ENCODE measurements at regions not wholly inside any gene's neighbourhood (a gene's known extent, or its start where the extent isn't known, plus 50 kb on each side); places are given as distances from the start of the nearest gene placed in this dataset.
"Not testable (repeated sequence)": the region's sequence is repeated elsewhere in the genome, so short reads cannot be mapped to it uniquely, and the experiment has no call there.

DNA sequence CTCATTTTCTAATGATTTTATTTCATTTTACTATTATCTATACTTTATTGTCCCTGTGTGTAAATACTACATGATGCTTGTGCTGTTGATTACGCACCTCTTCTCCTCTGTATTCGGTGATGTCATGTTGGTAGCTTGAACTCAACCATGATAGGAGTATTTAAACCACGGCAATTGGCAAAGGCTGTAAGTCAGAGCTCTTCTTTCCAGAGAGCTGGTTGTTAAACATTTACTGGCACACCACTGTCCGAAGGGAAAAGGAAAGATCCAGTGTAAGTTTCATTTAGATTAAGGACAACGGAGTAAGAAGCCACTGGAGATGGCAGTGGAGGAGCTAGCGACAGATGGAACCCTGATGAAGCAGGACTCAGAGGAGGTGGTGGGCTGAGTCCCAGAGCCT lies 93.4 kb upstream of the KCNE2 start:
- no peak for DNase-seq (ENCODE audit: insufficient read length, low spot score)
- no peak for FAIRE-seq

DNA sequence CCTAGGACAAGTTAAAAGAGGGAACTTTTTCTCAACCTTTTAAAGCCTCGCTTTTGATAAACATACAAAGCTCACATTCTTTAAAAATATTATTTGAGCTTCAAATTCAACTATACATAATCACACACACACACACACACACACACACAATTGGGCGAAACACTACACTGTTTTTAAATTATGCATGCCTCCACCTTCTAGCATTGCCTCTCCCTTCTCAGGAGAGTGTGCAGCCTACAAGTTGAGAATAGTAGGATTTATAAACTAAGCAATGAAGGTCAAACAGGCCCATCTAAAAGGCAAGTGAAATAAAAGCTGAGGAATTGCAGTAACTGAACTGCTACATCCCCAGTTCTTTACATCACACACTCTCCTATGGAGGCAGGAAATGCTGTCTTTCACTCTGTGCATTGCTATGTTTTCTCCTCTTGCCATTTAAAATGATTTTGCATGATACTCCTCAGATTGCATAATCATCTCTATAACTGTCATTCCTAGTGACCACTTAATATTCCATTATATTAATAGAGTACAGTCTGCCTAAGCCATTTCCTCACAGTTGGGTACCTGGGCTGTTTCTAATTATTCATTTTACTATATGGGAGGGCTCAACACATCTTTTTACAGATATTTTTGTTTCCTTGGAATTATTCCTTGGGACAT lies 92.5 kb upstream of the KCNE2 start:
- FAIRE-seq (no peak), DNase-seq (ENCODE audit: insufficient read length, low spot score) (no peak)

DNA sequence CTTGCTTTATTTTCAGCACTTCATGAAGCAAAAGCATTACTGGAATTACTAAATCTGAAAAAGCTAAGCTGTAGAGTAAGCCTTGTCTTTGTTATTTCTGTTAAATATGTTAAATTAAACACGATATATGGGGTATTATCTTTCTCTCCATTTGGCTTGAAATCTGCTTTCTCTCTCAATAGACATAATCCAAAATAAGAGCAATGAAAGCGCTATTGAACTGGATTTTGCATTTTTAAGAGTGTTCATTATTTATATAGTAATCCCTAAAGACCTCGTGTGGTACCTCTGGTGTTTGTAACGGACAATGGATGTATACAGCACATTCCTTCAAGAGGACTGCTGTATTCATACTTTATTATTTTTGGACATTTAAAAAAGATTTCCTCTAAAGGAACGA lies 91.5 kb upstream of the KCNE2 start:
- DNase-seq (ENCODE audit: insufficient read length, low spot score) (no peak), FAIRE-seq (no peak)

DNA sequence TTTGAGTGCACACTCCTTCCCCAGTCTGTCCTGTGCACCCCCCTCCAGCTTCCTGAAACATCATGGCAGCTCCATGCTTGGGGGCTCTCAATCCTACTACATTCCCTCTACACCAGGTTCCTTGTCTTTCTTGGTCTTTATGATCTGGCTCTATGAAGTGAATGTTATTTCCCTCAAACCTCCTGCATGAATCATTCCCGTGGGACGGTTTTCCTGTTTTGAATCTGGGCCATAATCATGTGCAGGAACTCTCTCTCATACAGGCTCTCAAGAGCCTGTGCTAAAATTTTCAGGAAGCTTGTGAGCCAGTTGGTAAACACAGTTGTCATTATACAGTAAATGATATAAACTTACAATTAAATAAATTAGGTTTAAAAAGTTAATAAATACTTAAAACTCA lies 89.8 kb upstream of the KCNE2 start:
- no peak for FAIRE-seq

DNA sequence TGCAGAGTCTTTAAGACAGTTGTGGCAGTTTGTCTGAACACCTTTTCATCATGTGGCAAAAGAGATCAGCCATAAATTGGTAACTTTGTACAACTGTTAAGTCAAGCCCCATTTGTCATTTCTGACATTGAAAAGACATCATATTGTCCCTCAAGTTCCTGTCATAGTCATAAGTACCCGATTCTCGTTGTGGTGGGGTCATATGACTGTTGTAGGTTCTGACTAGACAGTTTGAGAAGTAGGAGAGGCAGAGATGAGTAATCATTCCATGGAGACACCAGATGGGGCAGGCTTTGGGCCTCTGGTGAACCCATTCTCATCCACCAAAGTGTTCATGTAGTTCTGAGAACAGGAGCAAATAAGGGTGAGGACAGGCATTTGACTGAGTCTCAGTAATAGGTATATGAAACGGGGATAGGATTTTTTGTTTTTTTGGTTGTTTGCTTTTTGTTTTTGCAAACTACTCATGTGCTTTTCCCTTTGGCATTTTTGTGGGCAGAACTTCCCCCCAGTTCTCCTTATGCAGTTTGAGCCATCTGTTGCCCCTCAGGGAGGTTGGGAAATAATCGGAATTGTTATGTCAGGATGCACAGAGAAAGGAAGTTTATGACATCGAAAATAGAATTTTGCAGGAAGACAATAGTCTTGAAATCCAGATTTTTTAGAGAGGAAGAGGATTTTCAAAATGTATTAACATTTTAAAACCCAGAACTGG lies 86.9 kb upstream of the KCNE2 start:
- FAIRE-seq (no peak), DNase-seq (ENCODE audit: insufficient read length, low spot score) (no peak)

More for the DNA sequence above, 89.8 kb upstream of the KCNE2 start:
- no peak for DNase-seq (ENCODE audit: insufficient read length, low spot score)

- no peak for DNase-seq (ENCODE audit: insufficient read length, low spot score)
- no peak for FAIRE-seq
Measured at GRCh38 chr21:34278451-34278850, 85.4 kb upstream of the KCNE2 start.

DNA sequence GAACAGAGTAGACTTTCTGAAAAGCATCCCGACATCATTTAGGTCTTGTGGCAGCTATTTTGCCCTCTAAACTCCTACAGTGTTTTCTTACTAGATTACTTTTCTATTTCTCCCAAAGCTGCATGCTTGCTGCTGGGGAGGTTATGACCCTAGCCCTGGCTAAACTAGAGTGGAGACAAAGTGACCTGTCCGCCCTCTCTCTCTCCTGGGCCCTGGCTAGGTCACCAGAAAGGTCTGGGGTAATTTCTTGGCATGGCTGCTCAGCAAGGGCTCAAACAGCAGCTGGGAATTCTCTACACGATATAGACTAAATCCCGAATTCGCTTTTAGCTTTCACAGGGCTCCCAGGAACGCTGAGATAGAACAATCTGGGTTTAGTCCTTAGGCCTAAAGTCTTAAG lies 84.5 kb upstream of the KCNE2 start:
- no peak for FAIRE-seq

GRCh38 chr21:34279883-34280282 lies 83.9 kb upstream of the KCNE2 start:
- FAIRE-seq: no peak
- no peak for DNase-seq (ENCODE audit: insufficient read length, low spot score)

More for the DNA sequence above, 84.5 kb upstream of the KCNE2 start:
- DNase-seq (ENCODE audit: insufficient read length, low spot score): no peak

DNA sequence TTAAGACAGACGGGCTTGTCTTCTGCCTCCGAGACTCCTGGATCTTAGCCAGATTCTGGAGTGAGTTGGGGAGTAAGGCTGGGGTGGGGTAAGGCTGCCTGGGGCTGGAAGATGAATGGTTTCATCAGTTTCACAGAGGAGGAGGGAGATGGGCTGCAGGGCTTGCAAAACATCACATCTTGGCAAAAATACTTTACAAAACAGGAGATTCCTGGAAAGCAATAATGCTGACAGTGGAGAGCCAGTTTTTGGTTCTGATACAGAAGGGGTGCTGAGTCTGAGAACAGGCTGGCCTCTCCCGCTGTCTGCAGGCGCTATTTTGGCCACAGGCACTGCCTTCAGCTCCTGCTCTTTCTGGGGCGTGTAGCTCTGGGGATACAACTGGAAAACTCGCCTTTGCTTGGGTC lies 83.4 kb upstream of the KCNE2 start:
- FAIRE-seq (no peak), DNase-seq (ENCODE audit: insufficient read length, low spot score) (no peak)

DNA sequence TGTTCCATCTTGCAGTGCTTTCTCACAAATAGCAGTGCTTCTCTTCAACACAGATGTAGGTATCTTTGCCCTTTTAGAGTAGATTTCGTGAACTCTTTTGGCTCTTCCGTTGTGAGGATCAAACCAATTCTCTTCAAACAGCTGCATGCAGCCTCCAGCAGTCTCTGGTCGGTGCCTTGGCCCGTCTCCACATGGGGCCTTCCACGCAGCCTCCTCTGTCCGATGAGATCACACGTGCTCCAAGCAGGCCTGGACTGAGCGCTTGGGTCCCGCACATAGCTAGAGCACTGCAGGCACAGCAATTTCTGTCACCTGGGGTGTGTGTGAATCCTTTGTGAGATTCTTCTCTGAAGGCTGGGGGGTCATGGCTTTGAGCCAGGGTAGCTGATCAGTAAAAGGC lies 82.8 kb upstream of the KCNE2 start:
- FAIRE-seq: no peak

GRCh38 chr21:34282223-34282622 lies 81.6 kb upstream of the KCNE2 start:
- FAIRE-seq: no peak
- DNase-seq (ENCODE audit: insufficient read length, low spot score): peak; percentile 10

More for the DNA sequence above, 82.8 kb upstream of the KCNE2 start:
- DNase-seq (ENCODE audit: insufficient read length, low spot score): no peak

DNA sequence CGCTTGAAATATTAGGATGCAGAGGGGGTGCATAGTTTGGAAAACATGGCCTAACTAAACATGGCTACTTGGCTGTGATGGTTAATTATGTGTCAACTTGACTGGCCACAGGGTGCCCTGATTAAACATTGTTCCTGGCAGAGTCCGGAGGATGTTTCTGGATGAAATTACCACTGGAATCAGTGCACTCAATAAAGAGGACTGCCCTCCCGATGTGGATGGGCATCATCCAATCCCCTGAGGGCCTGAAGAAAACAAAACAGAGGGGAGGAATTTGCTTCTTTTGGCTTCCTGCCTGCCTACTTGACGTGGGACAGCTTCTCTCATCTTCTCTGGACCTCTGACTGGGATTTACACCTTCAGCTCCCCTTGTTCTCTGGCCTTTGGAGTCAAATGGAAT lies 79.1 kb upstream of the KCNE2 start:
- FAIRE-seq (no peak), DNase-seq (ENCODE audit: insufficient read length, low spot score) (no peak)

- DNase-seq (ENCODE audit: insufficient read length, low spot score); FAIRE-seq: not testable (repeated sequence)
Measured at GRCh38 chr21:34288042-34288441, 75.8 kb upstream of the KCNE2 start.

- DNase-seq (ENCODE audit: insufficient read length, low spot score) (no peak), FAIRE-seq (no peak)
Measured at GRCh38 chr21:34289856-34290255, 74.0 kb upstream of the KCNE2 start.

DNA sequence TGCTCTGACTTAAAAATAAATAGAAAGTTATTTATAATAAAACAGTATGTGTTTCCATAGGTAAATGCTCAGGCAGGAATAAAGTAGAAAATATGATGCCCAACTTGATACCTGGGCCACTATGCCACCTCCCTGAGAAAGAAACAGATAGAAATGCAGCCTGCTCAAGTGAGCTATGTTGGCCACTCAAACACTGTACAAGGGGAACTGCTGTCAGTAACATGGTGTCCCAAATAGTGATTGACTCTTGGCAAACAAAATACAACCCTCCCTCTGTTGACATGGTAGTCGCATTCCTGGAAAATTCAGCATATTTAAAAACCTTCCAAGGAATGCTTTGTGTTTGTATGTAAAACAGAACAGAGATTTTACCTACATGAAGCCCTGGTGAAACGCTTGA lies 66.9 kb upstream of the KCNE2 start:
- DNase-seq (ENCODE audit: insufficient read length, low spot score): no peak
- FAIRE-seq: no peak

DNA sequence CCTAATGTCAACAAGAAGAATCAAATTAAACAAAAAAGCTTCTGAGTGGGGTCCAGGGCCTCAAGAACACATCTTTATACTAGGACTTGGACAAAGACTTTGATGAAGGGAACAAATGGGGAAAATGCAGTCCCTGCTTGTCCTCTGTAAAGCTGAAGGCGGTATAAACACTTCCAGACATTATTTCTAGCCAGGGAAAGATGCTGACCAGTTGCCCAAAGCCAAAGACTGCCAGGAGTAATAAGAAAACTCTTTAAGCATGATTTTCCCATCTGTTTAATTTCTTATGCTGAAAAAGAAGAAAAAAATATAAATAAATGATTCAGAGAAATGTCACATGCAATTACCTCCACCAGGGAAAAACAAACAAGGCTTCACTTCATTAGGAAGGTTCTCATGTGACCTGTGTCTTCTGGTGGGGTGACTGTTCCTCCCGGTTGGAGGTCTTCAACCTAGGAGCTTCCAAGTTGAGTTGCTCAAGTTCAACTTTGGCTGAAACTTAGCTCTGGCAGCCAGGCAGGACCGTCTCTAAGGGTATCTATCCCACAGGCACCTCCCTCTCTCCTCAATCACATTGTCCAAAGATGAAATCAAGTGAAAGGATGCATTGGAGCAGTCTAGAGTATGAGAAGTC lies 65.2 kb upstream of the KCNE2 start:
- no peak for FAIRE-seq
- DNase-seq (ENCODE audit: insufficient read length, low spot score): no peak

DNA sequence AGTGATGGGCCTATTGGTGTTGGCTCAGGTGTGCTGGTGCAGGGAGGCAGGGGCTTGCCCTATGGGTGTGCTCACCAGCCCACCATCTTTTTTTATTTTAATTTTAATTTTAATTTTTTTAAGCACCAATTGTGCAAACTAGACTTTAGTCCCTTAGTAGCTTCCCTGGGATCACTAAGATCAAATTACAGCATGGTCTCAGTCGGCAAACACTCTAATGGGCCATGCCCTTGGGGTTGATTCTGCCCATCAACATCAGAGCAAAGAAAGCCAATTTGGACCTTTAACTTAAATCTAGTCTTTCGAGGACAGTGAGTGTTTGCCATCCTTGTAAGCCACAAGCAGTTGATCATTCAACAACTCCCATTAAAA lies 64.7 kb upstream of the KCNE2 start:
- DNase-seq (ENCODE audit: insufficient read length, low spot score): no peak
- FAIRE-seq: no peak

GRCh38 chr21:34302521-34302920 lies 61.3 kb upstream of the KCNE2 start:
- DNase-seq (ENCODE audit: insufficient read length, low spot score) (no peak), FAIRE-seq (no peak)

GRCh38 chr21:34305605-34306604 lies 57.9 kb upstream of the KCNE2 start:
- FAIRE-seq: no peak
- no peak for DNase-seq (ENCODE audit: insufficient read length, low spot score)

DNA sequence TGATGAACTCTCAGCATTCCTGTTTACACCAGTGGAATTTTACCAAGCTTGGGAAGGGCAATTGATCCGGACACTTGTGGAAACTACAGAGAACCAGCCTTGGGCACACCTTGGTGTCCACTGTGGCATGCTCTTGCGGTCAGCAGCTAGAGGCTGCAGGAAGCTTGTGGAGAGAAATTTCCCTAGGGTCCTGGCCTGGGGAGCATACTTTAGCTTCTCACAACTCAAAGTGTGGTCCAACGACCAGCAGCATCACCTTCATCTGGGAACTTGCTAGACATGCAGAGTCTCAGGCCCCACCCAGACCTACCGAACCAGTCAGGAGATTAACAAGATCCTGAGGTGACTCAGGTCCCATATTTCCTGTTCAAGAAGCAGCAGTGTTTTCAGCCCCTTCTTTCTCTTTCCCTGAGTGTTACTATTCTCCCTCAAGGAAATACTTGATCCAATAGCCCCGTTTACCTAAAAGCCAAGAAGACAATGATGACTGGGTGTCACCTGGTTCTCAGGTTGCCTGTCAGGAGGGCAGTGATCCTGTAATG lies 55.7 kb upstream of the KCNE2 start:
- no peak for DNase-seq (ENCODE audit: insufficient read length, low spot score)
- FAIRE-seq: no peak
